GM21390 (cell line): ENCODE measurements at regions not wholly inside any gene's neighbourhood (a gene's known extent, or its start where the extent isn't known, plus 50 kb on each side); places are given as distances from the start of the nearest gene placed in this dataset.
A peak's percentile ranks its signal among the peaks of the same experiment; 100 is the strongest.
"Not testable (repeated sequence)": the region's sequence is repeated elsewhere in the genome, so short reads cannot be mapped to it uniquely, and the experiment has no call there.

Source experiments
- ATAC-seq: cut with Tn5 transposase; IDR thresholded peaks from one replicate; pipeline ENCODE4 v1.9.1; 2021; ENCODE audit not compliant: unreplicated experiment

DNA sequence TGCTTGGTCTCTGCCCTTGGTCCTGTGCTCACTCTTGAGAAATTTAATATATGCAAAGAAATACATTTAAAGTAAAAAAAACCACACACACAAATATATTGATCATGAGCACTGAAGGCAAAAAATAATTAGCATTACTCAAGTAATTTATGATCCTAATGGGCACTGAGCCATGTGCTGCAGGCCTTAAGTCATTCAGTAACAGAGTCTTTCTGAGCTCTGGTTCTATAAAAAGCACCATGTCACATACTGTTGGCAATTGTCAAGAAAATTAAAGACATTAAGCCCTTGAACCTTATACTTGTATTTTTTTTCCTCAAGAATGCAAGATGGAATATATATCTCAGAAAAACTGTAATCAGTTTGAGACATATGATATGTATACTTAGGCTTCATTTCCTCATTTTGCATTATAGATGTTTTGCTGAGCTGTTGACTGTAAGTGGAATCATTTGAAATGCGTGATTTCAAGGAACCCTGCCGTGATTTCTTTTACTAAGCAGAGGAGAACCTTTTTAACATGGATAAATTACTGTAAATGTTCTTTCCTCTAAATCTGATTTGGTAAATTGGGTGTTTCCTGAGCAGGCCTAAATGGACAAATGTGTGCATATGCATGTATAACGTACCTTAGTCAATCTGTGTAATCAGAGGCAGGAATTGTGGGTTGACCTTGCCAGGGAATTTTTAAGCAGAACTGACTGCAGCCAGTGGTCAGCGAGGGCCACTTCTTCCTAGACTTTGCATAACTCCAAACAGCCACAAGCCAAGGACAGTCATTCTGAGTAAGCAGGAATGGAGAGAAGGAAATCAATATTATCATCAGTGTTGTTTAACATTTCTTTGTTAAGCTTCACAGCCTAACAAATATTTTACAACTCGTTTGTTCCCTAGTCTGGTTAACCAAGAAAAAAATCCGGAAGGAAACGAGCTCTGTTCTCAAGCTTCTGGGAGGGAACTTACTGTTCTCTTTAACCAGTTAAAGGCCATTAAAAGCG, 191.5 kb upstream of the ATP5MC3 start:
- no peak for ATAC-seq

DNA sequence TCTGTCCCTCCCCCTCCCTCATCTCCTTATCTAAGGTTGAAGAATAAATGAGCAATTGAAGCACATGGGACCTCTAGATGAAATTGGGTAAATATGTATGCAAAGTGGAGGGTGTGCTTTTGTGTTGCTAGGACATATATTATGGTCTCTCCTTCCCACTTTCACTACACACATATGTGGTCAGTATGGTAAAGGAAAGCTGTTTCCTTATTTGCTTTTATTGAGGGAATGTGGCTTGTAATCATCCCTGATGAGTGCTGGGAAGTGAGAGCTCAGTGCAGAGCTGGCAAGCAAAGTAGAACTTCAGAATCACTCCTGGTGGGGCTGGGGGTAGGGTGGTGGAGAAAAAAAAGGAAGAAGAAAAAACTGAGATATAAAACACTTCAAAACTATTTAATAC, 189.9 kb upstream of the ATP5MC3 start:
- ATAC-seq, result no peak

- peak; percentile 54 for ATAC-seq
These were observed 185.3 kb upstream of the ATP5MC3 start for GRCh38 chr2:175366815-175367214.

DNA sequence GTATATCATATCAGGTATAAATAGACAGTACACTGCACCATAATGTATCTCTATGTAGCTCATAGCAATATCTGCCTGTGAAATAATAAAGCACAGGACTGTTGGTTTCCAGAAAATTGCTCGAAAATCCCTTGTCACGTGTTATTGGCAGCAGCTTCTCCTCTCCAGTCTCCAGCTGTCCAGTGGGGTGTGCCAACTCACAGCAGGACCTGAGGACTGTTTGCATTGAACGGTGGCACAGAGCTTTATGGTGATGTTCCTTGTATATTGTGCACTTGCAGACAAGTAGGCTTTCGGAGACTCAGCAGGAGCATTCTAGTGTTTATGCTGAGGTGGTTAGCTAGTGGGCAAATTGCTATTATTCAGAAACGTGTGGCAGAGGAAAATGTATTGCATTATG, 182.2 kb upstream of the ATP5MC3 start:
- ATAC-seq, result no peak

DNA sequence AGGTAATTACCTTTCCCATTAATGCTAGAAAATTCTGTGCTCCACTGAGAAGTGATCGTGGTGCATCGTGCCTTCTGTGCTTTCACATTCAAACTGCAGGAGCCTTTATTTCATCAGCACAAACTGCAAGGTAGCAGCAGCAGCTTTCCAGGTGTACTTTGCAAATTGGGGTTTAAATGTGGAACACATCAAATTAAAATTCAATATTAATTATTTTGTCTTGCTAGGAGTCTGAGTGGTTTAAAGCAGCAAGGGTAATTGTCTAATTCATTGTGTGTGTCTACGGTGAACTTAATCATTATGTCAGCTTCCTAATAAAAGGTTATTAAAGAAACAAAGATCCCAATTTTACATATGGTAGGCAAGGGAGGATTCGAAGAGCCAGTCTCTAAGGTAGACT, 180.8 kb upstream of the ATP5MC3 start:
- ATAC-seq, result no peak

- no peak for ATAC-seq
These were observed 178.2 kb upstream of the ATP5MC3 start for GRCh38 chr2:175359710-175360109.

DNA sequence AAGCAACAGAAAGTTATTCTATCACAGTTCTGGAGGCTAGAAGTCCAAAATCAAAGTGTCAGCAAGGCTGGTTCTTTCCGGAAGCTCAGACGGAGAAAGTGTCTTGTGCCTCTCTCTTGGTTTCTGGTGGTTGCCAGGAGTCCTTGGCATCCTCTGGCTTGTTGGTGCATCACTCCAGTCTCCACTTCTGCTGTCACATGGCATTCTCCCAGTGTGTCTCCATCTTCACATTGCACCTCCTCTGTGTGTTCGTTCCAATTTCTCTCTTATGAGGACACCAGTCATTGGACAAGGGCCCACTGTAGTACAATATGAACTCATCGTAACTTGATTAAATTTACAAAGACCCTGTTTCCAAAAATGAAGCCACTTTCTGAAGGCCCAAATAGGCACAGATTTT, 175.4 kb upstream of the ATP5MC3 start:
- no peak for ATAC-seq

- no peak for ATAC-seq
These were observed 173.7 kb upstream of the ATP5MC3 start for GRCh38 chr2:175355246-175355645.

DNA sequence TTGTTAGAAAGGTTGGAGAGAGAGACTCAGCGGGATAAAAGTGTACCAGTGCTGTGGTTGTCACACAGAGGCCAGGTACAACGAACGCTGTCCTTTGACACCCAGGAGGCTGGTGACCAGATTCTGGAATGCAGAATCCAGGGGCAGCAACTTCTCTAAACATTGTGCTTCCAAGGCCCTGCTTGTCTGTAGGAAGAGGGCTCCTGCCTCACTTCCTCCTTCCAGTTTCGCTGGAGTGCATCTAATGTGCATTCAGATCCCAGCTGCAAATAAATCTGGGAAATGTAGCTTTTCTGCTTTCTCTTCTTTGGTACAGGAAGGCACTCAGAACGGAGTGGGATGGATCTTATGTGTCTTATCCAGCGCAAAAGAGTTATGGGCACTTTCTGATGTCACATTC, 171.8 kb upstream of the ATP5MC3 start:
- no peak for ATAC-seq

GRCh38 chr2:175351512-175351911, 170.0 kb upstream of the ATP5MC3 start:
- ATAC-seq, result no peak

DNA sequence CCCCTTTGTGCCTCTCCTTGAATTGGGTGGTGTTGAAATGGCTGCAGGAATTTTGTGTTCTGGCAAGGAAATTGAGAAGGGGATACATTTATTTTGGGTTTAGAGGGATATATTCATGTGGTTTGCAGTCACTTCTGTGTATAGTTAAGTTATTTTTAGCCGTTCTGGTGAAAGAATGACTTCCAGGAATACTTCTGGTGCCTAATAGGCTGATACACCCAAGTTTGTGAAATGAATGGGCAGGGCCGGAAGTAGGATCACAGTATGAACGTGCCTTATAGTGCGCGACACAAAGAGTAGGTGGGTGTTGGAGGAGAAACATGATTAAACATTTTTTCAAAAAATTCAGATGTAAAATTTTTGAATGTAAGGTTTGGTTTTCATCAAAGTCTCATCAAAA, 168.6 kb upstream of the ATP5MC3 start:
- no peak for ATAC-seq

DNA sequence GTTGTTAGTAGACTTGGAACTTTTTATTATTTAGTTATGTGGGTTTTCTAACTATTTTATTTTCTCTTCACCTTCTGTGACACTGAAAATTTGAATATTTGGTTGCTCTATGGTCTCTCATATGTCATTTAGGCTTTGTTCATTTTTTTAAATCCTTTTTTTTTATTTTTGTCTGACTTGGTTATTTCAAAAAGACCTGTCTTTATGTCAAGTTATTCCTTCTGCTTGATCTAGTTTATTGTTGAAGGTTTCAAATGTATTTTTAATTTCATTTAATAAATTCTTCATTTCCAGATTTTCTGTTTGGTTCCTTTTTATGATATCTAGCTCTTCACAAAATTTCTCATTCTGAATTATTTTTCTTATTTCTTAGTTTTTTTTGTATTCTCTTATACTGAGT, 160.6 kb upstream of the ATP5MC3 start:
- no peak for ATAC-seq

GRCh38 chr2:175330195-175330594, 148.7 kb upstream of the ATP5MC3 start:
- no peak for ATAC-seq

DNA sequence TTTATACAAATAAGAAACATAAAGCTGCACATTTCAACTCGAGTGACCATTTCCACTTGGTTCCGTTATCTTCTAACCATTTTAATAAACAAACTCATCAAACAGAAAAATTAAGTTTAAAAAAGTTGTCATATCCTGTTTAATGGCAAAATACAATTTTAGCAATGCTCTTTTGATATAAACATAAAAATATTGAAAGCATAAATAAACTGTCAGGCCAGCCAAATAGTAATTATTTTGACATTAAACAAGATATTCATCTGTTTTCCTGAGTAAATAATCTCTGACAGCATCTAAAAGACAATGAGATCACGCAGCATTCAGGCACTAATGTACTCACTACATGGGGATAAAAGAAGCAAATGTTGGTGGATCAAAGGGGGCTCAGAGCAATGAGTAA, 145.3 kb upstream of the ATP5MC3 start:
- ATAC-seq, result no peak

GRCh38 chr2:175326164-175326563, 144.7 kb upstream of the ATP5MC3 start:
- ATAC-seq, result not testable (repeated sequence)

- no peak for ATAC-seq
These were observed 141.7 kb upstream of the ATP5MC3 start for GRCh38 chr2:175323162-175323561.

DNA sequence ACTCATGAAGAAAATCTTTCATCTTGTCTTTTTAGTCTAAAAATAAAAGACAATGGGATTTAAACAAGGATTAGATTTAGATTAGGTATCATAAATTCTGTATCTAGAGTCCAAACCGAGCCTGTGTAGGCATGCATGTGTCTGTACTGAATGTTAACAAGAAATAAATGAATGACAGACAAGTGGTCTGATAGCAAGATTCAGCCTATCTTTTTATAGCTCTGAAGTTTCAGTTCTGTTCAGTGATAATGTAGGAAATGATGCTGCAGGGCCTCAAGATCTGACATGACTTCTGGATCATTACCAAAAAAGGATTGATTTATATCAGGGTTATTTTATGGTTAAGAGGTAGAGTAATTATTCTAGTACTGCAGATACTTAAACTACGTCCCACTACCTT, 137.0 kb upstream of the ATP5MC3 start:
- ATAC-seq, result no peak

DNA sequence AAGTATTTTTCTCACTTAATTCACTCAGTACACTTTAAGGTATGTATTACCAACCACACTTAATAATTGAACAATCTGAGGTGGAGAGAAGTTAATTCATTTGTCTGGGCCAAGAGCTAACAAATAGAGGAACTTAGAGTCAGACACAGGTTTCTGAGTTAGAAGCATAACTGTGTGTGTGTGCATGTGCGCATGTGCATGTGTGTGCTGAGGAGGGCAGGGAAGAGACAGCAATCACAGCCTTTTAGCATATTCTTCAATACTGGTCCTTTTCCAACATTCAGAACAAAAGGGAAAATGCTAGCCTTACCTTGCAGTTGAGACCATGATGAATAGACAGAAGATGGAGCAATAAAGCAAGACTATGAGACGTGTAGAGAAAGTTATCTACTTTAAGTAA, 136.2 kb upstream of the ATP5MC3 start:
- ATAC-seq, result no peak

DNA sequence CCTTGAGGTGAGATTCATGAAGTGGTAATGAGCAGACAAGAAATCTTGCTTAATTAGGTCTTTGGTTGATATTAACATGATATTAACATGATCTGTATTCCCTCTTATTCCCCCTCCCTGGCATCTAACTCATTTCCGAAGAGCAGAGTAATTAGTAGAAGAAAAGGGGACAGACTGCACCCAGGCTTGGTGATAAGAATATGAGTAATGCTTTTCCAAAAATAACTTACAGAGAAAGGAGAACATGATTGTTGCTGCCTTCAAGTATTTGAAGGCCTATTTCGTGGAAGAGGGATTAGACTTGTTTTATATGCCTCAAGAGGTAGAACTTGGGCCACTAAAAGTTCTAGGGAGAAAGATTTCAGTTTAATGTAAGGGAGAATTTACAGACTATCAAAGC, 130.6 kb upstream of the ATP5MC3 start:
- ATAC-seq, result no peak

GRCh38 chr2:175310813-175311504, 129.4 kb upstream of the ATP5MC3 start:
- no peak for ATAC-seq

DNA sequence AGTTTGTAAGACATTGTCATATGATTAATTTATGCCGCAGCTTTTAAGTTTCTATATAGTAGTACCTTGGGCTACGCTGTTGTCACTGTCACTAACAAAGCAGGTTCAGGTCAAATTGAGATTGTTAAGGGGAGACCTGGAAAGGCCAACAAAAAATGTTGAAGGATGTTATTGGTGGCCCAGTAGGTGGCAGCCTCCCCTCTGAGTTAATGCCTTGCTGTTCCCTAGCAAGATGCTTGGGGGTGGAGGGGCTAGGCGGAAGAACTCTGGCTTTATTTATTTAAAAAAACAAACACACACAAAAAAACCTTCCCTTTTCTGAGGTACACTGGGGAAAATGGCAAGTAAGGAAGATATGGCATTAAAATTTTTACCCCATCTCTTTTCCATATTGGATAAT, 128.3 kb upstream of the ATP5MC3 start:
- no peak for ATAC-seq

- no peak for ATAC-seq
These were observed 126.5 kb upstream of the ATP5MC3 start for GRCh38 chr2:175308005-175308404.
